K562 (cell line): ENCODE measurements at regions not wholly inside any gene's neighbourhood (a gene's known extent, or its start where the extent isn't known, plus 50 kb on each side); places are given as distances from the start of the nearest gene placed in this dataset.

ENCODE experiments used
- CTCF ChIP-seq, 3 experiments: IDR thresholded peaks in 2 of 3; conservative IDR thresholded peaks in 1 of 3; 2 replicates each; pipeline ENCODE4 v1.5.1; 2011 to 2012; ENCODE audit warnings: low read length in 3 of 3, mild to moderate bottlenecking in 3 of 3, control low read depth in 2 of 3, improper control_type of control experiment in 1 of 3, inconsistent platforms in 1 of 3, low read depth in 1 of 3, mixed read lengths in 1 of 3, moderate library complexity in 1 of 3; ENCODE audit not compliant: insufficient read depth in 2 of 3
- ZZZ3 ChIP-seq: fragments of 450-650 bp; IDR thresholded peaks from 2 replicates; pipeline ENCODE4 v1.6.1; 2016; ENCODE audit warnings: antibody characterized with exemption, mild to moderate bottlenecking, moderate library complexity

GRCh38 chr12:111014547-111014946 is 94.2 kb upstream of the MYL2 start:
- TF ChIP-seq ZZZ3 (no peak), CTCF (IDR thresholded peaks at IDR 0.05 in 2 of 3, conservative IDR thresholded peaks at IDR 0.05 in 1 of 3; ENCODE audit: insufficient read depth in 2 of 3, low read depth in 1 of 3, low read length in 3 of 3) (no peak)
